H9 (cell line): ENCODE measurements at regions not wholly inside any gene's neighbourhood (a gene's known extent, or its start where the extent isn't known, plus 50 kb on each side); places are given as distances from the start of the nearest gene placed in this dataset.

Experiments
- DNase-seq: peaks from one replicate; pipeline ENCODE4 v3.0.0-alpha.2; 2017
- H2AFZ ChIP-seq: one replicate; pipeline ENCODE4 v1.6.1; 2013; ENCODE audit warnings: mild to moderate bottlenecking, low read length, control low read depth, moderate library complexity
- H2AK5ac ChIP-seq: 2 replicates; pipeline ENCODE4 v1.6.1; 2013; ENCODE audit warnings: low read length, control low read depth, mixed read lengths; ENCODE audit not compliant: insufficient read length
- H2BK120ac ChIP-seq: one replicate; pipeline ENCODE4 v1.6.1; 2013; ENCODE audit warnings: low read depth, mild to moderate bottlenecking, low read length, control low read depth, inconsistent platforms; ENCODE audit not compliant: poor library complexity, severe bottlenecking
- H2BK12ac ChIP-seq: 2 replicates; pipeline ENCODE4 v1.6.1; 2013; ENCODE audit warnings: low read length, control low read depth, mixed read lengths, low read depth; ENCODE audit not compliant: insufficient read length
- H2BK15ac ChIP-seq: 2 replicates; pipeline ENCODE4 v1.6.1; 2013; ENCODE audit warnings: low read depth, low read length, control low read depth
- H2BK20ac ChIP-seq: one replicate; pipeline ENCODE4 v1.6.1; 2013; ENCODE audit warnings: low read depth, mild to moderate bottlenecking, low read length, control low read depth, inconsistent platforms; ENCODE audit not compliant: poor library complexity, severe bottlenecking
- H2BK5ac ChIP-seq: 2 replicates; pipeline ENCODE4 v1.6.1; 2013; ENCODE audit warnings: low read length, control low read depth, mixed read lengths; ENCODE audit not compliant: insufficient read length
- H3K14ac ChIP-seq: 2 replicates; pipeline ENCODE4 v1.6.1; 2013; ENCODE audit warnings: low read length, control low read depth; ENCODE audit not compliant: insufficient read depth
- H3K18ac ChIP-seq: 2 replicates; pipeline ENCODE4 v1.6.1; 2013; ENCODE audit warnings: low read depth, mild to moderate bottlenecking, mixed read lengths, low read length, control low read depth; ENCODE audit not compliant: insufficient read length
- H3K23ac ChIP-seq: 2 replicates; pipeline ENCODE4 v1.6.1; 2013; ENCODE audit warnings: low read length, control low read depth, mixed read lengths, low read depth; ENCODE audit not compliant: insufficient read length
- H3K23me2 ChIP-seq: 2 replicates; pipeline ENCODE4 v1.6.1; 2013; ENCODE audit warnings: low read depth, mild to moderate bottlenecking, mixed read lengths, low read length, control low read depth; ENCODE audit not compliant: insufficient read length, poor library complexity, severe bottlenecking
- H3K27ac ChIP-seq: 2 replicates; pipeline ENCODE4 v1.5.1; 2013; ENCODE audit warnings: low read length, control low read depth, mixed read lengths, low read depth; ENCODE audit not compliant: insufficient read length
- H3K27me3 ChIP-seq: 2 replicates; pipeline ENCODE4 v1.6.1; 2013; ENCODE audit warnings: low read length, control low read depth, inconsistent platforms; ENCODE audit not compliant: insufficient read depth
- H3K4ac ChIP-seq: 2 replicates; pipeline ENCODE4 v1.6.1; 2013; ENCODE audit warnings: low read depth, mild to moderate bottlenecking, control low read depth, inconsistent platforms, low read length, moderate library complexity
- H3K4me1 ChIP-seq: 2 replicates; pipeline ENCODE4 v1.6.1; 2013; ENCODE audit warnings: low read length, control low read depth, inconsistent platforms; ENCODE audit not compliant: insufficient read depth
- H3K4me2 ChIP-seq: 2 replicates; pipeline ENCODE4 v1.6.1; 2013; ENCODE audit warnings: low read length, control low read depth, mixed read lengths; ENCODE audit not compliant: insufficient read length, insufficient read depth
- H3K56ac ChIP-seq: 2 replicates; pipeline ENCODE4 v1.6.1; 2013; ENCODE audit warnings: low read depth, mild to moderate bottlenecking, mixed read lengths, low read length, control low read depth; ENCODE audit not compliant: insufficient read length
- H3K79me1 ChIP-seq: 2 replicates; pipeline ENCODE4 v1.6.1; 2013; ENCODE audit warnings: low read depth, mild to moderate bottlenecking, moderate library complexity, low read length, control low read depth, inconsistent platforms; ENCODE audit not compliant: insufficient read depth, poor library complexity, severe bottlenecking
- H3K79me2 ChIP-seq: 2 replicates; pipeline ENCODE4 v1.6.1; 2013; ENCODE audit warnings: low read length, control low read depth, inconsistent platforms; ENCODE audit not compliant: insufficient read depth
- H3K9ac ChIP-seq: 2 replicates; pipeline ENCODE4 v1.6.1; 2013; ENCODE audit warnings: low read length, control low read depth, mixed read lengths; ENCODE audit not compliant: insufficient read length; ENCODE audit errors: extremely low read depth
- H3K9me3 ChIP-seq: one replicate; pipeline ENCODE4 v1.6.1; 2013; ENCODE audit warnings: low read depth, low read length, inconsistent platforms; ENCODE audit not compliant: control insufficient read depth
- H3T11ph ChIP-seq: one replicate; pipeline ENCODE4 v1.6.1; 2013; ENCODE audit warnings: mild to moderate bottlenecking, low read length, control low read depth, inconsistent platforms
- H4K20me1 ChIP-seq: one replicate; pipeline ENCODE4 v1.6.1; 2013; ENCODE audit not compliant: control insufficient read depth, insufficient read length, insufficient read depth
- H4K5ac ChIP-seq: 2 replicates; pipeline ENCODE4 v1.6.1; 2013; ENCODE audit warnings: low read depth, mild to moderate bottlenecking, mixed read lengths, low read length, control low read depth; ENCODE audit not compliant: insufficient read length
- H4K8ac ChIP-seq: replicated peaks from 2 replicates; pipeline ENCODE4 v1.6.1; 2013; ENCODE audit warnings: low read length, control low read depth, mixed read lengths, low read depth; ENCODE audit not compliant: insufficient read length
- H4K91ac ChIP-seq: 2 replicates; pipeline ENCODE4 v1.6.1; 2013; ENCODE audit warnings: low read depth, mild to moderate bottlenecking, moderate library complexity, mixed read lengths, low read length, control low read depth; ENCODE audit not compliant: insufficient read length
- H3K27ac Mint-ChIP-seq, 3 experiments: 2 replicates in 2 of 3; 3 replicates in 1 of 3; pipeline ENCODE4 v1.8.0; 2020 to 2021; ENCODE audit warnings: mixed read lengths in 3 of 3, mild to moderate bottlenecking in 1 of 3, moderate library complexity in 1 of 3
- H3K27me3 Mint-ChIP-seq: 2 replicates; pipeline ENCODE4 v1.8.0; 2021; ENCODE audit warnings: low read depth, mild to moderate bottlenecking, moderate library complexity, mixed read lengths
- H3K36me3 Mint-ChIP-seq, 3 experiments: 2 replicates in 2 of 3; 3 replicates in 1 of 3; pipeline ENCODE4 v1.8.0; 2020 to 2021; ENCODE audit warnings: low read depth in 3 of 3, mixed read lengths in 3 of 3; ENCODE audit not compliant: insufficient read depth in 1 of 3
- H3K4me1 Mint-ChIP-seq, 2 experiments: 2 replicates each; pipeline ENCODE4 v1.8.0; 2020; ENCODE audit warnings: mixed read lengths in 2 of 2
- H3K4me3 Mint-ChIP-seq, 2 experiments: 2 replicates in 1 of 2; 3 replicates in 1 of 2; pipeline ENCODE4 v1.8.0; 2020 to 2021; ENCODE audit warnings: mild to moderate bottlenecking in 2 of 2, mixed read lengths in 2 of 2, moderate library complexity in 1 of 2
- H3K9me3 Mint-ChIP-seq, 2 experiments: 2 replicates in 1 of 2; 3 replicates in 1 of 2; pipeline ENCODE4 v1.8.0; 2020; ENCODE audit warnings: mild to moderate bottlenecking in 2 of 2, mixed read lengths in 2 of 2, moderate library complexity in 1 of 2
- CTCF ChIP-seq: fragments of 200-600 bp; sonication (generic); conservative IDR thresholded peaks from 3 replicates; pipeline ENCODE4 v1.8.0; 2021; ENCODE audit warnings: antibody characterized with exemption, mild to moderate bottlenecking
- WGBS: extraction: QIAGEN DNeasy Blood & Tissue Kit; methylation state at CpG from one replicate; pipeline ENCODE4 v1.1.7; 2013; ENCODE audit warnings: missing lambda C conversion rate, low lambda C conversion rate, mixed read lengths; ENCODE audit not compliant: insufficient read length; ENCODE audit errors: extremely low coverage; 5-methylcytosine and 5-hydroxymethylcytosine counted together

DNA sequence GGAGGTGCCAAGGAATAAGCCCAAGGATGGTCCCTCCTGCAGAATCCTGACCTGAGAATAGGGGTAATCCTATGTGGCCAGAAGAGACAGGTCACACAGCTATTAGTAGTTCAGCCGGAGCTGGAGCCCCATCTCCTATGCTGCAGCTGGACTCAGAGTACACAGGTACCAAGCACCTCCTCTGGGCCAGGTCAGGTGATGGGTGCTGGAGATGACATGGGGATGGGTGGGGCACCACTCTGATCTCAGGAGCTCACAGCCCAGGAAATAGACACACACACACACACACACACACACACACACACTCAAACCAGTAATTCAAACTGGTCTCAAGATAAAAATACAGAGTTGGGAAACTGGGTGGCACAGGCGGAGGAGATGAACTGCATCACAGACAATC lies 54.2 kb upstream of the SSBP3 start:
- Histone ChIP-seq H3K4me1 (peaks cover 14% of the 10 kb centered on the region; the same call in 1 of the 2 replicates), H3K4me2 (no peak overlapping the region), H3K27ac (no peak overlapping the region), H3K4ac (no peak overlapping the region), H2AK5ac (no peak overlapping the region), H2BK15ac (no peak overlapping the region), H4K8ac (no peak overlapping the region), H3K56ac (no peak overlapping the region), H4K91ac (no peak overlapping the region), H2BK5ac (no peak overlapping the region), H2AFZ (no peak overlapping the region), H3K79me2 (no peaks in the 10 kb centered on the region), H2BK12ac (no peak overlapping the region), H3T11ph (no peak overlapping the region), H3K27me3 (no peaks in the 10 kb centered on the region), H3K9me3 (no peaks in the 10 kb centered on the region), H3K18ac (no peak overlapping the region), H3K14ac (no peak overlapping the region), H3K23ac (no peak overlapping the region), H3K9ac (no peak overlapping the region), H2BK20ac (no peak overlapping the region), H4K5ac (no peak overlapping the region), H3K79me1 (no peaks in the 10 kb centered on the region), H4K20me1 (no peaks in the 10 kb centered on the region), H3K23me2 (no peaks in the 10 kb centered on the region), H2BK120ac (no peak overlapping the region)
- H3K9me3 Mint-ChIP-seq = no peaks in the 10 kb centered on the region
- peaks cover 5% of the 10 kb centered on the region for H3K27me3 Mint-ChIP-seq
- peak overlapping the region in 1 of 3 experiments; percentile 52; a peak in 2 of 7 replicates for H3K27ac Mint-ChIP-seq
- peaks cover 50 to 67% of the 10 kb centered on the region in 2 experiments for H3K4me1 Mint-ChIP-seq
- no peak overlapping the region; a peak in 1 of 5 replicates for H3K4me3 Mint-ChIP-seq
- TF ChIP-seq CTCF = no peak
- no peak for DNase-seq
- WGBS = no CpG with 5 or more reads among the region's 2 CpGs
- H3K36me3 Mint-ChIP-seq = no peaks in the 10 kb centered on the region
